ENCODE measurements at regions not wholly inside any gene's neighbourhood (a gene's known extent, or its start where the extent isn't known, plus 50 kb on each side); places are given as distances from the start of the nearest gene placed in this dataset.

DNA sequence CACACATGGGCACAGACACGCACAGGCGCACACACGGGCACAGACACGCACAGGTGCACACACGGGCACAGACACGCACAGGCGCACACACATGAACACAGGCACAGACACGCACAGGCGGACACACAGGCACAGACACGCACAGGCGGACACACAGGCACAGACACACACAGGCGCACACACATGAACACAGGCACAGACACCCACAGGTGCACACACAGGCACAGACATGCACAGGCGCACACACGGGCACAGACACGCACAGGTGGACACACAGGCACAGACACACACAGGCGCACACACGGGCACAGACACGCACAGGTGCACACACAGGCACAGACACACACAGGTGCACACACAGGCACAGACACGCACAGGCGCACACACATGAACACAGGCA is 312.8 kb upstream of the IRX1 start:
- TF ChIP-seq, protein P1, sequence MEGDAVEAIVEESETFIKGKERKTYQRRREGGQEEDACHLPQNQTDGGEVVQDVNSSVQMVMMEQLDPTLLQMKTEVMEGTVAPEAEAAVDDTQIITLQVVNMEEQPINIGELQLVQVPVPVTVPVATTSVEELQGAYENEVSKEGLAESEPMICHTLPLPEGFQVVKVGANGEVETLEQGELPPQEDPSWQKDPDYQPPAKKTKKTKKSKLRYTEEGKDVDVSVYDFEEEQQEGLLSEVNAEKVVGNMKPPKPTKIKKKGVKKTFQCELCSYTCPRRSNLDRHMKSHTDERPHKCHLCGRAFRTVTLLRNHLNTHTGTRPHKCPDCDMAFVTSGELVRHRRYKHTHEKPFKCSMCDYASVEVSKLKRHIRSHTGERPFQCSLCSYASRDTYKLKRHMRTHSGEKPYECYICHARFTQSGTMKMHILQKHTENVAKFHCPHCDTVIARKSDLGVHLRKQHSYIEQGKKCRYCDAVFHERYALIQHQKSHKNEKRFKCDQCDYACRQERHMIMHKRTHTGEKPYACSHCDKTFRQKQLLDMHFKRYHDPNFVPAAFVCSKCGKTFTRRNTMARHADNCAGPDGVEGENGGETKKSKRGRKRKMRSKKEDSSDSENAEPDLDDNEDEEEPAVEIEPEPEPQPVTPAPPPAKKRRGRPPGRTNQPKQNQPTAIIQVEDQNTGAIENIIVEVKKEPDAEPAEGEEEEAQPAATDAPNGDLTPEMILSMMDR (IDR thresholded peaks at IDR 0.05): no peak
- TF ChIP-seq POLR2A (IDR thresholded peaks at IDR 0.05) (no peak), POLR2AphosphoS5 (IDR thresholded peaks at IDR 0.05) (no peak), EP300 (IDR thresholded peaks at IDR 0.05) (no peak)

All from sigmoid colon (tissue), 4 donors.